ENCODE measurements at regions not wholly inside any gene's neighbourhood (a gene's known extent, or its start where the extent isn't known, plus 50 kb on each side); places are given as distances from the start of the nearest gene placed in this dataset.

DNA sequence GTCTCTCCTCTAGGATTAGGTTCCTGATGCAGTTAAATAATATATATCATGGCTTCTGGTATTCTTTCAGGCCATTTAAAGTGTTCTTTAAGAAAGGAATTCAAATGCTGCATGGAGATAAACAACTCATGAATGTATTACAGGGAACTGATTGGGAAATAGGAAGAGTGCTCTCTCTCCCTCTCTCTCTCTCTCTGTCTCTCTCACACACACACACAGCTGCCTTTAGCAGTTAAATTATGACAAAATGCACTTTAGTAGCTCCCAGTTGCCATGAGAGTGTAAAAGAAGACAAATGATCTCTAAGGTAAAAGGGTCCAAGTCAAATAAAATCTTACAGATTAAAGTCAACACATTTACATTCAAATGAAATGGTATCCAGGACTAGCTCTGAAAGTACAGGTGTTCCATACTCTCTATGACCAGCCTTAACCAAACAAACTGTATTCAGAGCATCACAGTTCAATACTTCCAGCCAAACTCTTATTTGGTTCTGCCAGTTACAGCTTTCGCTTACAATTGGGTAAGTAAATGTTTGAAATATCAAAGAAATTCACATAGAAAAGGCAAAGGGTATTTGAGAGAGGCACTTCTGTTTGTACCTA, 94.7 kb upstream of the CXXC4 start:
- no peak for DNase-seq (ENCODE audit: low spot score)
- ATAC-seq (ENCODE audit: low FRiP score): no peak
- TF ChIP-seq, protein P1, sequence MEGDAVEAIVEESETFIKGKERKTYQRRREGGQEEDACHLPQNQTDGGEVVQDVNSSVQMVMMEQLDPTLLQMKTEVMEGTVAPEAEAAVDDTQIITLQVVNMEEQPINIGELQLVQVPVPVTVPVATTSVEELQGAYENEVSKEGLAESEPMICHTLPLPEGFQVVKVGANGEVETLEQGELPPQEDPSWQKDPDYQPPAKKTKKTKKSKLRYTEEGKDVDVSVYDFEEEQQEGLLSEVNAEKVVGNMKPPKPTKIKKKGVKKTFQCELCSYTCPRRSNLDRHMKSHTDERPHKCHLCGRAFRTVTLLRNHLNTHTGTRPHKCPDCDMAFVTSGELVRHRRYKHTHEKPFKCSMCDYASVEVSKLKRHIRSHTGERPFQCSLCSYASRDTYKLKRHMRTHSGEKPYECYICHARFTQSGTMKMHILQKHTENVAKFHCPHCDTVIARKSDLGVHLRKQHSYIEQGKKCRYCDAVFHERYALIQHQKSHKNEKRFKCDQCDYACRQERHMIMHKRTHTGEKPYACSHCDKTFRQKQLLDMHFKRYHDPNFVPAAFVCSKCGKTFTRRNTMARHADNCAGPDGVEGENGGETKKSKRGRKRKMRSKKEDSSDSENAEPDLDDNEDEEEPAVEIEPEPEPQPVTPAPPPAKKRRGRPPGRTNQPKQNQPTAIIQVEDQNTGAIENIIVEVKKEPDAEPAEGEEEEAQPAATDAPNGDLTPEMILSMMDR (IDR thresholded peaks at IDR 0.05): no peak

DNA sequence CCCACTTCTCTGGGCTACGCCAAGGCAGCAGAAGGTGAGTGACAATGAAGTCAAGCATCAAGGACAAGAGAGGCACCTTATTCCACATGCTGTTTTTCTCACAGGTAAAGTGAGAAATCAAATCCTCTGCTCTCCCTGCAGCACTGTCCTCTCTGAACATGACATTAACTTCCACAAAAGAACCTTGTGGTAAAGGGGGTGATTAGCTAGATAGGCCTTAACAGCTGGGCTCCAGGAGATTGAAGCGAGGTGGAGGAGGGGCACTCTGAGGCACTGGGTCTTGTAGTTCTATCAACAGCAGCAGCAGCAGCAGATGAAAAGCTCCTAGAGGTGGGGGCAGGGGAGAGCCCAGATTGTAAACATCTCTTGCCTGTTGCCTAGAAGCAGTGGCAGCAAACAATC, 96.8 kb upstream of the CXXC4 start:
- no peak for ATAC-seq (ENCODE audit: low FRiP score)
- TF ChIP-seq, protein P1 (IDR thresholded peaks at IDR 0.05): no peak
- no peak for DNase-seq (ENCODE audit: low spot score)

DNA sequence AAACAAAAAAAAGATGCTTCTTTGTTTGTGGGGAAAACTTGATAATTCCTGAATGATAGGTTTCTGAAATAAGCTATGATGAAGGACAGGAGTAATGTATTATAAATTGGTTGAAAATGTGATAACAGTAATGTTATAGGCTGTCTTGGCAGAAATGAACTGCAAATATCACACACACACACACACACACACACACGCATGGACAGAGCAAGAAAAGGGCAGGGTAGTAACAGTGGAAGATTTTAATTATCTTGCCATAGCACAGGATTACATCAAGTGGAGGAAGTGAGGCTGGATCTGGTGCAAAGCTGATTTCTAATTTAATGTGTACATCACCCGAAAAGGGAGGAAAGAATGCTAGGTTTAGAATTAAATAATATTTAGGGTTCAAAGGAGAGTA, 97.5 kb upstream of the CXXC4 start:
- DNase-seq (ENCODE audit: low spot score) (no peak), ATAC-seq (ENCODE audit: low FRiP score) (no peak)
- TF ChIP-seq, protein P1 (IDR thresholded peaks at IDR 0.05): no peak

DNA sequence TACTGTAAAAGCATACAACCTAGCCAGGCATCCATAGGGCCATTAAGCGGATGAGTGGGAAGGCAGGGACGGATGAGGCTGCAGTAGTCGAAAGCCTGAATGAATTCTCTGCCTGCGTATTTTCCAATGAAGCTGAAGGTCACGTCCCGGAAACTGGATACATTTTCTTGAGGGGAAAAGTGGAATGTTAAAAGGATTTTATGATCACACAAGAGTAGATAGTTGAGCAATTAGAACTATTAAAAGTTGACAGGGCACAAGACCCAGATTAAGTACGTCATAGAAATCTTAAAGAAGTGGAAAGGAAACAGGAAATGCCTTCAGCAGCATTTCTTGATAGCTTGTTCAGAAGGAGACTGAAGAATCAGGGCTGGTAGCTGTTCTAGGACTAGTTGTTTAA, 98.3 kb upstream of the CXXC4 start:
- TF ChIP-seq, protein P1 (IDR thresholded peaks at IDR 0.05): no peak
- ATAC-seq (ENCODE audit: low FRiP score): no peak
- DNase-seq (ENCODE audit: low spot score): no peak

DNA sequence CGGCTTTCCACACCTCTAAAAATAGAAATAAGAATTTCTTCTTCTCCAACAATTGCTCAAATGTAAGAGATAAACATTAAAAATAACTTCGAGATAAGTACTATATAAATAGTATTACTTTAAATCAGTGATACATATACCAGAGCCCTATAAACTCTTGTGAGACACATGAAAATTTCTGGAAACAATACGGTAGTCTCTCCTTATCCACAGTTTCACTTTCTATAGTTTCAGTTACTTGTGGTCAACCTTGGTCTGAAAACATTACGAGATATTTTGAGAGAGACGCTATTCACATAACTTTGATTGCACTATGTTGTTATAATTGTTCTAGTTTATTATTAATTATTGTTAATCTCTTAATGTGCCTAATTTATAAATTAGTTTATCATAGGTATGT, 101.5 kb upstream of the CXXC4 start:
- TF ChIP-seq, protein P1 (IDR thresholded peaks at IDR 0.05): no peak
- DNase-seq (ENCODE audit: low spot score): no peak
- ATAC-seq (ENCODE audit: low FRiP score): no peak

DNA sequence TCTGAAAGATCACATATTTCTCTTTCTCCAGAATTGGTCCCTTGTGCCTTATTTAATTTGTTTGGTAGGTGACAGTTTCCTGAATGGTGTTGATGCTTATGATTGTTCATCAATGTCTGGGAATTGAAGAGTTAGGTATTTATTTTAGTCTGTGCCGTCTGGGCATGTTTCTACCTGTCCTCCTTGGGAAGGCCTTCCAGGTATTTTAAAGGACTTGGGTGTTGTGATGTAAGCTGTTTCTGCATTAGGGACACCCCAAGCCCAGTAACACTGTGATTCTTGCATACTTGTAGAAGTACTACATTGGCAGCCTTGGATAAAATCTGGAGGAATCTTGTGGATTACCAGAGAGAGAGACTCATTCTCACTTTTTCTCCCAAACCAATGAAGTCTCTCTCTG, 120.8 kb upstream of the CXXC4 start:
- TF ChIP-seq, protein P1 (IDR thresholded peaks at IDR 0.05): no peak
- no peak for ATAC-seq (ENCODE audit: low FRiP score)
- no peak for DNase-seq (ENCODE audit: low spot score)

DNA sequence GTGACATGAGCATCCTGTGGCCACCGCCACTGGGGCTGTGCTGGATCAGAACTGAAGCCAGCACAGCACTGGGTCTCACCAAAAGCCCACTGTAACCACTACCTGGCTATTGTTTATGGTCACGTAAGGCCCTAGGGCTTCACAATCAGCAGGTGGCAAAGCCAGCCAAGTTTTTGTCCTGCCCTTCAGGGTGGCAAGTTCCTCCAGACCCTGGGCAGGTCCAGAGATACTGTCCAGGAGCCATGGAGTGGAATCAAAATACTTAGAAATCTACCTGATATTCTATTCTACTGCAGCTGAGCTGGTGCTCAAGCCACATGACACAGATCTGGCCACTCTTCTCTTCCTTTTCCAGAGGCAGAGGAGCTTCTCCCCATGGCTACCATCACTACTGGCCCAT, 121.2 kb upstream of the CXXC4 start:
- TF ChIP-seq, protein P1 (IDR thresholded peaks at IDR 0.05): no peak
- DNase-seq (ENCODE audit: low spot score) (no peak), ATAC-seq (ENCODE audit: low FRiP score) (no peak)

Measured in omental fat pad (tissue), 3 donors.